Psoas muscle (tissue), 7 donors: ENCODE measurements at regions not wholly inside any gene's neighbourhood (a gene's known extent, or its start where the extent isn't known, plus 50 kb on each side); places are given as distances from the start of the nearest gene placed in this dataset.

Source experiments
- ATAC-seq, 4 donors: fragments of 200-7000 bp; cut with Tn5 transposase; one replicate each; pipeline ENCODE4 v1.9.1; 2020; ENCODE audit warnings: moderate library complexity in 3 of 4, mild to moderate bottlenecking in 2 of 4
- DNase-seq, 2 donors: peaks; one replicate each; pipeline ENCODE4 v3.0.0-alpha.2; 2020
- H3K27ac ChIP-seq: fragments of 200-600 bp; one replicate; pipeline ENCODE4 v1.8.0; 2022
- H3K27me3 ChIP-seq, 3 donors: fragments of 200-600 bp in 1 of 3; one replicate each; pipeline versions ENCODE4 v1.6.1 to v1.8.0; 2013 to 2022; ENCODE audit warnings: low read length in 2 of 3, mild to moderate bottlenecking in 2 of 3, moderate library complexity in 1 of 3; ENCODE audit not compliant: insufficient read depth in 3 of 3
- H3K36me3 ChIP-seq, 2 donors: fragments of 200-600 bp in 1 of 2; one replicate each; pipeline versions ENCODE4 v1.6.1 to v1.8.0; 2013 to 2022; ENCODE audit warnings: low read depth in 1 of 2, mild to moderate bottlenecking in 1 of 2, moderate library complexity in 1 of 2; ENCODE audit not compliant: insufficient read depth in 1 of 2
- H3K4me1 ChIP-seq: fragments of 200-600 bp; one replicate; pipeline ENCODE4 v1.8.0; 2022
- H3K4me3 ChIP-seq: fragments of 200-600 bp; one replicate; pipeline ENCODE4 v1.8.0; 2022; ENCODE audit warnings: mild to moderate bottlenecking
- H3K9me3 ChIP-seq: fragments of 200-600 bp; one replicate; pipeline ENCODE4 v1.8.0; 2022
- WGBS, 3 donors: extraction: QIAGEN DNeasy Blood & Tissue Kit; methylation state at CpG; one replicate each; pipeline versions ENCODE4 v1.1.6 to v1.1.7; 2013; 5-methylcytosine and 5-hydroxymethylcytosine counted together
- intact Hi-C, 2 donors: fragments of 100-400 bp; cut with DNase I; formaldehyde crosslinking; loops; one replicate each; pipeline versions ENCODE4 v1.11.0 to v1.14.2; 2022
- TF ChIP-seq, protein P1 (sequence below): fragments of 200-600 bp; IDR thresholded peaks from one replicate; pipeline ENCODE4 v1.8.0; 2022; ENCODE audit warnings: antibody characterized with exemption
- donor health status: healthy with polysubstance abuse.
- donor health status: DM: no; HTN: no; CAD: no; lungs with moderate emphysema.
- donor health status: Bipolar disorder and iron deficiency.
- donor health status: healthy.
- donor health status: DM: yes; HTN: yes; CAD: no.
- donor health status: DM: no; HTN: no; CAD: no.
- donor health status: DM: yes; HTN: yes; CAD: no.

GRCh38 chr3:88983458-88983857 lies 124.0 kb upstream of the EPHA3 start:
- Histone ChIP-seq H3K36me3 (no peaks in the 10 kb centered on the region), H3K27me3 (no peaks in the 10 kb centered on the region), H3K4me3 (no peak overlapping the region), H3K9me3 (no peaks in the 10 kb centered on the region), H3K4me1 (no peaks in the 10 kb centered on the region), H3K27ac (no peak overlapping the region)
- ATAC-seq (no peak), DNase-seq (no peak)
- 88 to 98% (median 95%) methylated on average over 1 of the region's 1 CpG for WGBS, 3 donors
- intact Hi-C loops = no loop called here
- TF ChIP-seq, protein P1, sequence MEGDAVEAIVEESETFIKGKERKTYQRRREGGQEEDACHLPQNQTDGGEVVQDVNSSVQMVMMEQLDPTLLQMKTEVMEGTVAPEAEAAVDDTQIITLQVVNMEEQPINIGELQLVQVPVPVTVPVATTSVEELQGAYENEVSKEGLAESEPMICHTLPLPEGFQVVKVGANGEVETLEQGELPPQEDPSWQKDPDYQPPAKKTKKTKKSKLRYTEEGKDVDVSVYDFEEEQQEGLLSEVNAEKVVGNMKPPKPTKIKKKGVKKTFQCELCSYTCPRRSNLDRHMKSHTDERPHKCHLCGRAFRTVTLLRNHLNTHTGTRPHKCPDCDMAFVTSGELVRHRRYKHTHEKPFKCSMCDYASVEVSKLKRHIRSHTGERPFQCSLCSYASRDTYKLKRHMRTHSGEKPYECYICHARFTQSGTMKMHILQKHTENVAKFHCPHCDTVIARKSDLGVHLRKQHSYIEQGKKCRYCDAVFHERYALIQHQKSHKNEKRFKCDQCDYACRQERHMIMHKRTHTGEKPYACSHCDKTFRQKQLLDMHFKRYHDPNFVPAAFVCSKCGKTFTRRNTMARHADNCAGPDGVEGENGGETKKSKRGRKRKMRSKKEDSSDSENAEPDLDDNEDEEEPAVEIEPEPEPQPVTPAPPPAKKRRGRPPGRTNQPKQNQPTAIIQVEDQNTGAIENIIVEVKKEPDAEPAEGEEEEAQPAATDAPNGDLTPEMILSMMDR = no peak

GRCh38 chr3:88984256-88984655 lies 123.2 kb upstream of the EPHA3 start:
- Histone ChIP-seq H3K36me3 (no peaks in the 10 kb centered on the region), H3K9me3 (no peaks in the 10 kb centered on the region), H3K27me3 (no peaks in the 10 kb centered on the region), H3K27ac (no peak overlapping the region), H3K4me1 (no peaks in the 10 kb centered on the region), H3K4me3 (no peak overlapping the region)
- ATAC-seq (no peak), DNase-seq (no peak)
- TF ChIP-seq, protein P1 = no peak
- intact Hi-C loops = no loop called here
- 38 to 48% (median 41%) methylated on average over 2 of the region's 2 CpGs for WGBS, 3 donors

DNA sequence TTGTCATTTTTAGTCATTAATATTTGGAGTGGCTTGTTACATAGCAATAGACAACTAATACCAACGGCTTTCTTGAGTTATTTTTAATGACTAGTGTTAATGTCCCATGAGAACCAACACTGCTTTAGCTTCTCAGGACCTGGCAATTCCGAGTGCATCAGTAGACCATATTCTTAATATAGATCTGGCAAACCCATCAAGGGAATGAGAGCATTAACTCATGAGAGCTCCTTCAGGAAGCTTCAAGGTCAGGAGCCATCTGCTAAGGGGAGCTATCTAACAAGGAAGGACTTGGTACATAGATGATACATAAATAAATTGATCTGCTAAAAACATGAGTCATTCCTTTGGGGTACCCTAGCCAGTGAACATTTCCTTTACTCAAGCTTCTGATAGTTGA lies 122.6 kb upstream of the EPHA3 start:
- no peak for ATAC-seq
- no peak overlapping the region for H3K4me3 ChIP-seq
- intact Hi-C loops = no loop called here
- H3K4me1 ChIP-seq = no peaks in the 10 kb centered on the region
- no peaks in the 10 kb centered on the region for H3K9me3 ChIP-seq
- H3K36me3 ChIP-seq = no peaks in the 10 kb centered on the region
- 32 to 42% (median 36%) methylated on average over 2 of the region's 2 CpGs for WGBS, 3 donors
- H3K27me3 ChIP-seq = no peaks in the 10 kb centered on the region
- no peak for DNase-seq
- TF ChIP-seq, protein P1 = no peak
- H3K27ac ChIP-seq = no peak overlapping the region

GRCh38 chr3:88985491-88985890 lies 121.9 kb upstream of the EPHA3 start:
- WGBS, 3 donors = 81 to 91% (median 82%) methylated on average over 1 of the region's 1 CpG

DNA sequence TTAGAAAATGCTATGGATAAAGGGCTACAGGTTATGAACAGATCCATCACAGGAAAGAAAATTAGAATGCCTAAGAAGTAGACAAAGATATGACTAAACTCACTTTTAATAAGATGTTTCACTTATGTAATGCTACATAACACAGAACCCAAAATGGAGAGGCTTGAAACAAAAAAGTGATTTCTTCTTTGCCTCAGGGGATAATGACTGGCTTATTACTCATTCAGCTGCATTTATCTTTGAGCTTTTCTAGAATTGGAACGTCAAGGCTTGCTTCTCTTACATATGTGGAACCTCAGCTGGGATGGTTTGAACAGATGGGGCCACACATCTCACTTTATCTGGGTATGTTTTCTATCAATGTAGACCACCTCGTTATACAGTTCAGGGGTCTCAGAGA lies 120.6 kb upstream of the EPHA3 start:
- Histone ChIP-seq H3K4me3 (no peak overlapping the region), H3K27me3 (no peaks in the 10 kb centered on the region), H3K9me3 (no peaks in the 10 kb centered on the region), H3K4me1 (no peaks in the 10 kb centered on the region), H3K27ac (no peak overlapping the region), H3K36me3 (no peaks in the 10 kb centered on the region)
- intact Hi-C loops = no loop called here
- no peak for ATAC-seq
- WGBS, 3 donors = 43 to 57% (median 54%) methylated on average over 2 of the region's 2 CpGs
- DNase-seq = no peak
- TF ChIP-seq, protein P1 = no peak

More at GRCh38 chr3:88985491-88985890, 121.9 kb upstream of the EPHA3 start:
- no peaks in the 10 kb centered on the region for H3K4me1 ChIP-seq
- no peaks in the 10 kb centered on the region for H3K9me3 ChIP-seq
- H3K4me3 ChIP-seq = no peak overlapping the region
- H3K36me3 ChIP-seq = no peaks in the 10 kb centered on the region
- no peak for ATAC-seq
- TF ChIP-seq, protein P1 = no peak
- intact Hi-C loops = no loop called here
- H3K27me3 ChIP-seq = no peaks in the 10 kb centered on the region
- no peak for DNase-seq
- H3K27ac ChIP-seq = no peak overlapping the region
